Loucy (cell line): ENCODE measurements at regions not wholly inside any gene's neighbourhood (a gene's known extent, or its start where the extent isn't known, plus 50 kb on each side); places are given as distances from the start of the nearest gene placed in this dataset.

Source experiments
- H2AFZ ChIP-seq: fragments of 200-600 bp; sonication (generic); 2 replicates; pipeline ENCODE4 v1.6.0; 2016; ENCODE audit warnings: antibody characterized with exemption, mild to moderate bottlenecking, low read length, moderate library complexity
- H3F3A ChIP-seq: fragments of 200-600 bp; 2 replicates; pipeline ENCODE4 v1.6.0; 2016; ENCODE audit warnings: antibody characterized with exemption, low read depth, mild to moderate bottlenecking
- H3K27me3 ChIP-seq: fragments of 200-600 bp; sonication (generic); 2 replicates; pipeline ENCODE4 v1.6.1; 2014; ENCODE audit warnings: low read length, mild to moderate bottlenecking; ENCODE audit not compliant: insufficient read depth, poor library complexity, severe bottlenecking
- H3K36me3 ChIP-seq: fragments of 200-600 bp; sonication (generic); 2 replicates; pipeline ENCODE4 v1.6.1; 2016; ENCODE audit warnings: low read length; ENCODE audit not compliant: insufficient read depth
- H3K4me1 ChIP-seq: fragments of 200-600 bp; sonication (generic); 2 replicates; pipeline ENCODE4 v1.5.1; 2014; ENCODE audit warnings: low read length, mild to moderate bottlenecking; ENCODE audit not compliant: insufficient read depth, poor library complexity, severe bottlenecking
- H3K4me2 ChIP-seq: fragments of 200-600 bp; sonication (generic); 2 replicates; pipeline ENCODE4 v1.6.0; 2014; ENCODE audit warnings: antibody characterized with exemption, low read length, low read depth, mild to moderate bottlenecking; ENCODE audit not compliant: poor library complexity, severe bottlenecking
- H3K4me3 ChIP-seq: fragments of 200-600 bp; sonication (generic); 2 replicates; pipeline ENCODE4 v1.5.1; 2014; ENCODE audit warnings: low read length, mild to moderate bottlenecking, mixed read lengths; ENCODE audit not compliant: poor library complexity, severe bottlenecking
- H3K79me2 ChIP-seq: fragments of 200-600 bp; sonication (generic); 2 replicates; pipeline ENCODE4 v1.6.1; 2014; ENCODE audit warnings: low read length; ENCODE audit not compliant: insufficient read depth
- H3K9ac ChIP-seq: fragments of 200-600 bp; sonication (generic); 2 replicates; pipeline ENCODE4 v1.6.0; 2014; ENCODE audit warnings: mild to moderate bottlenecking, low read depth, low read length, moderate library complexity; ENCODE audit not compliant: poor library complexity, severe bottlenecking
- H3K9me2 ChIP-seq: fragments of 200-600 bp; sonication (generic); replicated peaks from 2 replicates; pipeline ENCODE4 v1.6.1; 2016; ENCODE audit warnings: low read depth, low read length, mixed read lengths
- H3K9me3 ChIP-seq: fragments of 200-600 bp; sonication (generic); 2 replicates; pipeline ENCODE4 v1.6.1; 2014; ENCODE audit warnings: mild to moderate bottlenecking, antibody characterized with exemption, low read length, low read depth; ENCODE audit not compliant: insufficient read depth
- H4K20me1 ChIP-seq: fragments of 200-600 bp; sonication (generic); 2 replicates; pipeline ENCODE4 v1.6.0; 2014; ENCODE audit warnings: antibody characterized with exemption, low read length, mild to moderate bottlenecking; ENCODE audit not compliant: insufficient read depth, poor library complexity, severe bottlenecking
- CTCF ChIP-seq: fragments of 200-600 bp; sonication (generic); conservative IDR thresholded peaks from 2 replicates; pipeline ENCODE4 v1.5.1; 2014; ENCODE audit warnings: mild to moderate bottlenecking, antibody characterized with exemption, low read length
- EZH2phosphoT487 ChIP-seq: fragments of 200-600 bp; IDR thresholded peaks from 2 replicates; pipeline ENCODE4 v1.6.1; 2018; ENCODE audit warnings: antibody characterized with exemption, mild to moderate bottlenecking, moderate library complexity, borderline replicate concordance

- Histone ChIP-seq H3K4me3 (no peak overlapping the region), H3K9me3 (no peaks in the 10 kb centered on the region)
- no peak for TF ChIP-seq EZH2phosphoT487
- TF ChIP-seq CTCF: no peak
These were observed 242.3 kb downstream of the CCER1 start for GRCh38 chr12:90712671-90713070.

DNA sequence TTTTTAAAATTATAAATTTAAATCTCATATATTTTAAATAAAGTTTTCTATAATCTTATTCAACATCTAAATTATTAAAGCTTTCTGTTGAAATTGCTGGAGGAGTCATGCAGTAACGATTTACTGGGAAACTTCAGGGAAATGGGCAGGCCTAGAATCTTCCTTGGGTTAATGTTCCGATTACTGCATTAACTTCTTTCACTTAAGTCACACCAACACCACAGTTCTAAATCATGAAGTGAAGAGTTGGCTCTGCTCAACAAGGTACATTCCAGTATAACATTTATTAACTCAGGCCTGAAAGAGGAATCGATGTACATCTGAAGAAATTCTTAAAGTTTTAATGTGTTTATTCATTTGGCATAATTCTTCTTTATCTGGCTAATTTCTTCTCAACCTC, 244.3 kb downstream of the CCER1 start:
- no peaks in the 10 kb centered on the region for H3F3A ChIP-seq
- TF ChIP-seq EZH2phosphoT487 (no peak), CTCF (no peak)

More at GRCh38 chr12:90712671-90713070, 242.3 kb downstream of the CCER1 start:
- H3K79me2 ChIP-seq: no peaks in the 10 kb centered on the region
- H2AFZ ChIP-seq: no peak overlapping the region
- H3K4me1 ChIP-seq: no peaks in the 10 kb centered on the region
- H3K27me3 ChIP-seq: no peaks in the 10 kb centered on the region
- no peaks in the 10 kb centered on the region for H3K36me3 ChIP-seq
- no peak overlapping the region for H3K4me2 ChIP-seq
- no peaks in the 10 kb centered on the region for H3F3A ChIP-seq
- H4K20me1 ChIP-seq: no peaks in the 10 kb centered on the region
- no peaks in the 10 kb centered on the region for H3K9me2 ChIP-seq
- H3K9ac ChIP-seq: no peak overlapping the region

DNA sequence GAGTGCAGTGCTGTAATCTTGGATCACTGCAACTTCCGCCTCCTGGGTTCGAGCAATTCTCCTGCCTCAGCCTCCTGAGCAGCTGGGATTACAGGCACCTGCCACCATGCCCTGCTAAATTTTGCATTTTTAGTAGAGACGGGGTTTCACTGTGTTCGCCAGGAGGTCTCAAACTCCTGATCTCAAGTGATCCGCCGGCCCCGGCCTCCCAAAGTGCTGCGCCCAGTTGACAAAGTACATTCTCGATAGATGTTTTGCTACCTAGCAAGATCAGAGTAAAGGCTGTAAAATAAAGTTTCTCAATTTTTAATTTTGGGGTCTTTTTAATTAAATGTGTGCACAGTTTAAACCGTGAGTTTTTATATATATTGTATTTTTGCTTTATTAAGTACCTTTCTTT, 248.9 kb downstream of the CCER1 start:
- no peaks in the 10 kb centered on the region for H3K27me3 ChIP-seq
- H3K9ac ChIP-seq: no peak overlapping the region
- H3F3A ChIP-seq: no peaks in the 10 kb centered on the region
- H4K20me1 ChIP-seq: no peaks in the 10 kb centered on the region
- H3K36me3 ChIP-seq: no peaks in the 10 kb centered on the region
- H3K79me2 ChIP-seq: no peaks in the 10 kb centered on the region
- no peaks in the 10 kb centered on the region for H3K9me2 ChIP-seq
- H2AFZ ChIP-seq: no peak overlapping the region
- no peak for TF ChIP-seq CTCF
- H3K9me3 ChIP-seq: no peaks in the 10 kb centered on the region
- no peak overlapping the region for H3K4me2 ChIP-seq
- no peak overlapping the region for H3K4me3 ChIP-seq
- no peaks in the 10 kb centered on the region for H3K4me1 ChIP-seq

More for the DNA sequence above, 244.3 kb downstream of the CCER1 start:
- H3K4me2 ChIP-seq: no peak overlapping the region
- H3K79me2 ChIP-seq: no peaks in the 10 kb centered on the region
- H3K9me2 ChIP-seq: no peaks in the 10 kb centered on the region
- H2AFZ ChIP-seq: no peak overlapping the region
- no peak overlapping the region for H3K9ac ChIP-seq
- no peaks in the 10 kb centered on the region for H3K27me3 ChIP-seq
- H3K9me3 ChIP-seq: no peaks in the 10 kb centered on the region
- H4K20me1 ChIP-seq: no peaks in the 10 kb centered on the region
- no peaks in the 10 kb centered on the region for H3K36me3 ChIP-seq
- H3K4me3 ChIP-seq: no peak overlapping the region
- H3K4me1 ChIP-seq: no peaks in the 10 kb centered on the region
